ENCODE measurements at regions not wholly inside any gene's neighbourhood (a gene's known extent, or its start where the extent isn't known, plus 50 kb on each side); places are given as distances from the start of the nearest gene placed in this dataset.

DNA sequence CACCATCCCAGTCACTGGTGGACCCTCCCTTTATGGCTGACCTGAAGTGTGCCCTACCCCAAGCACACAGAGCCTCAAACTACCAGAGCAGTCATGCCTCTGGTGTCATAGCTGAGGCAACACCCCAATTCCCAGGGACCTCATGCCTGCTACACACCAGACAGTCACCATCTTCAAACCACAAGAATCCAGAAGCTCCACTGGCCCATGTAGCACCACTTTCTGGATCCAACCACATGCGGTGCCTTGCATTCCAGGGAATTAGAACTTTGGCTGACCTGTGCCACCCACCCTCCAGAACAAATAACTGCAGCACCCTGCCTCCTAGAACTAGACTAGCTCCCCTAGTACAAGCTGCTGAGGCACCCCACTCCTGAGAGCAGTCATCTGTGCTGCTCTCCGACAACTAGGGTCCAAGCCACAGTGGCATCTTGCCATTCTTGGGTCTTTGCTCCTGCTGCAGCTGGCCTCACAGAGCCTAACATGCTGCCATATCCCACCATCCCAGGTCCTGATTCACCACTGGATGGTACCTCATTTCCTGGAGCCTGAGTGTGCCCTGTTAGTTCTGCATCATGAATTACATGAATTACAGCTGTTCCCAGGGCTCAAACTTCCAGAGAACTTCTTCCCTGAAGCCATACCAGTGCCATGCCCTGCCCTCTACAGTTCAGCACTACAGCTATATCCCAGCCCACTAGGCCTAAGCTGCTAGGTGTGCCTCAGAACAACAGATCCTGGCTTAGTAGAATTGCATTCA is 243.8 kb upstream of the CHST9 start:
- no peak for TF ChIP-seq POLR2AphosphoS5 (IDR thresholded peaks at IDR 0.05; ENCODE audit: insufficient read depth, low read depth, low read length)
- no peak for TF ChIP-seq EZH2 (IDR thresholded peaks at IDR 0.05; ENCODE audit: borderline replicate concordance, low read depth, low read length, severe bottlenecking)
